ENCODE measurements at regions not wholly inside any gene's neighbourhood (a gene's known extent, or its start where the extent isn't known, plus 50 kb on each side); places are given as distances from the start of the nearest gene placed in this dataset.

DNA sequence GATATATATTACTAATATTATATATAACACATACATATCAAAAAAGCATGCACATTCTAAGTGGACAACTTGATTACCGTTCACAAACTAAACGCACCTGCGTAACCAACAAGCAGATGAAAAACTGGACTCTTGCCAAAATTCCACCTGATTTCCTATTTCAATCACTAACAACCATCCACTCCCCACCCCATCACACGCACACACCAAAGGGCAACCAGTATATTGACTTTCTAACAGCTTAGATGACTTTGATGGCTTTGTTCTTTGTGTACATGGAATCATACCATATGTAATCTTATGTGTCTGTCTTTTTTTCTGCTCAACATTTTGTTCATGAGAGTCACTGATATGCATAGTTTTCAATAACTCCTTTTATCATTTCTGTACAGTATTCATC lies 496.8 kb upstream of the ARRDC4 start:
- H3K9me3 Mint-ChIP-seq (ENCODE audit: unreplicated experiment): no peaks in the 10 kb centered on the region
- TF ChIP-seq, protein P1, sequence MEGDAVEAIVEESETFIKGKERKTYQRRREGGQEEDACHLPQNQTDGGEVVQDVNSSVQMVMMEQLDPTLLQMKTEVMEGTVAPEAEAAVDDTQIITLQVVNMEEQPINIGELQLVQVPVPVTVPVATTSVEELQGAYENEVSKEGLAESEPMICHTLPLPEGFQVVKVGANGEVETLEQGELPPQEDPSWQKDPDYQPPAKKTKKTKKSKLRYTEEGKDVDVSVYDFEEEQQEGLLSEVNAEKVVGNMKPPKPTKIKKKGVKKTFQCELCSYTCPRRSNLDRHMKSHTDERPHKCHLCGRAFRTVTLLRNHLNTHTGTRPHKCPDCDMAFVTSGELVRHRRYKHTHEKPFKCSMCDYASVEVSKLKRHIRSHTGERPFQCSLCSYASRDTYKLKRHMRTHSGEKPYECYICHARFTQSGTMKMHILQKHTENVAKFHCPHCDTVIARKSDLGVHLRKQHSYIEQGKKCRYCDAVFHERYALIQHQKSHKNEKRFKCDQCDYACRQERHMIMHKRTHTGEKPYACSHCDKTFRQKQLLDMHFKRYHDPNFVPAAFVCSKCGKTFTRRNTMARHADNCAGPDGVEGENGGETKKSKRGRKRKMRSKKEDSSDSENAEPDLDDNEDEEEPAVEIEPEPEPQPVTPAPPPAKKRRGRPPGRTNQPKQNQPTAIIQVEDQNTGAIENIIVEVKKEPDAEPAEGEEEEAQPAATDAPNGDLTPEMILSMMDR (IDR thresholded peaks at IDR 0.05): no peak
- no peaks in the 10 kb centered on the region for H3K36me3 Mint-ChIP-seq (ENCODE audit: unreplicated experiment)
- H3K27me3 Mint-ChIP-seq (ENCODE audit: unreplicated experiment): peaks cover 16% of the 10 kb centered on the region
- H3K27ac Mint-ChIP-seq (ENCODE audit: unreplicated experiment): no peak overlapping the region
- peaks cover 24% of the 10 kb centered on the region for H3K4me1 Mint-ChIP-seq (ENCODE audit: unreplicated experiment)
- no peak for DNase-seq (ENCODE audit: extremely low spot score, unreplicated experiment)
- no peak overlapping the region for H3K4me3 Mint-ChIP-seq (ENCODE audit: unreplicated experiment)

DNA sequence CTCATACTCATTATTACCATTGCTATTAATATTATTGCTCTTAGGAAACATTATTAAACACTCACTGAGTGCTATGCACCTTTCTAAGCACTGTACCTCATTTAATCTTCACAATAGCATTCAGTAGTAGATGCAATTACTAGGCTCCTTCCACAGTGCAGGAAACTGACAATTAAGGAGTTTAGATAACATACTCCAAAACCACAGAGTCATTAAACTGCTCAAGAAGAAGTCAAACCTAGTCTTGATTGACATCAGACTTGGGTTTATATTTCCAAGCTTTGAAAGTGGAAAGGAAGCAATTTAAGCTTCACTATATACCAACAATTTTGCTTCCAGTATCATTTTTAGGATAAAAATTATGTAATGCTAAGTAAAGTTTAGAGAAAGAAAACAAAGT lies 490.1 kb upstream of the ARRDC4 start:
- H3K9me3 Mint-ChIP-seq (ENCODE audit: unreplicated experiment): peaks cover 10% of the 10 kb centered on the region
- H3K27ac Mint-ChIP-seq (ENCODE audit: unreplicated experiment): no peak overlapping the region
- TF ChIP-seq, protein P1 (IDR thresholded peaks at IDR 0.05): no peak
- H3K4me1 Mint-ChIP-seq (ENCODE audit: unreplicated experiment): no peaks in the 10 kb centered on the region
- H3K4me3 Mint-ChIP-seq (ENCODE audit: unreplicated experiment): no peak overlapping the region
- no peaks in the 10 kb centered on the region for H3K36me3 Mint-ChIP-seq (ENCODE audit: unreplicated experiment)
- DNase-seq (ENCODE audit: extremely low spot score, unreplicated experiment): no peak
- peaks cover 4% of the 10 kb centered on the region for H3K27me3 Mint-ChIP-seq (ENCODE audit: unreplicated experiment)

DNA sequence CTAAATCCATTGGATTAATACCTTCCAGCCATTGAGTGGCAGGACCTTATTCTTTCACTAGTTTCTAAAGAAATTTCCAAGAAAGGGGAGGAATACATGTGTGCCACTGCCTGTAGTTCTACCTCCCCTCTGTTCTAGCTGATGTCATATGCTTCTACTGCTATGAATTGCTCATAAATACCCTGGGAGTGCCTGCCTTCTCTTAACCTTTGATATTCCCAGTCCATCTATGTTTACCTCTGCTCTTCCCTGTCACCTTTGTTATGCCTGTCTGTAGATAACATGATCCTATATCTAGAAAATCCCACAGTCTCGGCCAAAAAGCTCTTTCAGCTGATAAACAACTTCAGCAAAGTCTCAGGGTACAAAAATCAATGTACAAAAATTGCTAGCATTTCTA lies 486.9 kb upstream of the ARRDC4 start:
- TF ChIP-seq, protein P1 (IDR thresholded peaks at IDR 0.05): no peak
- peaks cover 14% of the 10 kb centered on the region for H3K9me3 Mint-ChIP-seq (ENCODE audit: unreplicated experiment)
- no peaks in the 10 kb centered on the region for H3K4me1 Mint-ChIP-seq (ENCODE audit: unreplicated experiment)
- no peaks in the 10 kb centered on the region for H3K36me3 Mint-ChIP-seq (ENCODE audit: unreplicated experiment)
- no peak overlapping the region for H3K4me3 Mint-ChIP-seq (ENCODE audit: unreplicated experiment)
- H3K27ac Mint-ChIP-seq (ENCODE audit: unreplicated experiment): no peak overlapping the region
- H3K27me3 Mint-ChIP-seq (ENCODE audit: unreplicated experiment): peaks cover 2% of the 10 kb centered on the region
- DNase-seq (ENCODE audit: extremely low spot score, unreplicated experiment): no peak

DNA sequence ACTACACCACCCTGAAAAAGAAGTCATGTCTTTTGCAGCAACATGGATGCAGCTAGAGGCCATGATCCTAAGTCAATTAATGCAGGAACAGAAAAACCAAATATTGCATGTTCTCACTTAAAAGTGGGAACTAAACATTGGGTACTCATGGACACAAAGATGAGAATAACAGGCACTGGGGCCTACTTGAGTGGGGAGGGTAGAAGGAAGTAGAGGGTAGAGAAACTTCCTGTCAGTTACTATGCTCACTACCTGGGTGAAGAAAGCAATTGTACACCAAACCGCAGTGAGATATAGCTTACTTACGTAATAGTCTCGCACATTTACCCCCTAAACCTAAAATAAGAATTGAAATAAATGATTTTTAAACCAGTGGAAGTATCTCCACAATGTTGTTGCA lies 480.5 kb upstream of the ARRDC4 start:
- DNase-seq (ENCODE audit: extremely low spot score, unreplicated experiment): no peak
- no peak overlapping the region for H3K27ac Mint-ChIP-seq (ENCODE audit: unreplicated experiment)
- H3K27me3 Mint-ChIP-seq (ENCODE audit: unreplicated experiment): peaks cover 3% of the 10 kb centered on the region
- no peaks in the 10 kb centered on the region for H3K4me1 Mint-ChIP-seq (ENCODE audit: unreplicated experiment)
- H3K4me3 Mint-ChIP-seq (ENCODE audit: unreplicated experiment): no peak overlapping the region
- no peaks in the 10 kb centered on the region for H3K36me3 Mint-ChIP-seq (ENCODE audit: unreplicated experiment)
- peaks cover 4% of the 10 kb centered on the region for H3K9me3 Mint-ChIP-seq (ENCODE audit: unreplicated experiment)
- TF ChIP-seq, protein P1 (IDR thresholded peaks at IDR 0.05): no peak

DNA sequence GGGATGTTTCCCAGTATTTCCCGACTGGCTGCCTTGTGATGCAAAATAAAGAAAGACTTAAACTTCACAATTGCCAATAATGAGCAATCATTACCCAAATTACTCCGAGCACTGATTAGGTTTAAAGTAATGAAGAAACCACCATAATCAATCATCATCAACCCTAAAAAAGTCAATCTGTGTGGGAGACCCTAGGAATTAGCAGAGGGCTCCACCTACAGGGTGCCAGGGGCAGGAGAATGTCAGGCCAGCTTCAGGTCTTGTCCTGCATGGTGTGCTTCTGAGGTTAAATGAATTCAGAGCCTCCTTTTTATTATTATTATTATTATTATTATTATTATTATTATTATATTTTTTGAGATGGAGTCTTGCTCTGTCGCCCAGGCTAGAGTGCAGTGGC lies 478.0 kb upstream of the ARRDC4 start:
- H3K27me3 Mint-ChIP-seq (ENCODE audit: unreplicated experiment): peaks cover 3% of the 10 kb centered on the region
- DNase-seq (ENCODE audit: extremely low spot score, unreplicated experiment): no peak
- no peak overlapping the region for H3K4me3 Mint-ChIP-seq (ENCODE audit: unreplicated experiment)
- H3K36me3 Mint-ChIP-seq (ENCODE audit: unreplicated experiment): no peaks in the 10 kb centered on the region
- no peaks in the 10 kb centered on the region for H3K4me1 Mint-ChIP-seq (ENCODE audit: unreplicated experiment)
- H3K9me3 Mint-ChIP-seq (ENCODE audit: unreplicated experiment): peaks cover 4% of the 10 kb centered on the region
- no peak overlapping the region for H3K27ac Mint-ChIP-seq (ENCODE audit: unreplicated experiment)
- TF ChIP-seq, protein P1 (IDR thresholded peaks at IDR 0.05): peak; percentile 35

All from osteocyte (in vitro differentiated cells).